DMS79 treated with DMSO at 0.1 percent for 48 hours (cell line): ENCODE measurements at regions not wholly inside any gene's neighbourhood (a gene's known extent, or its start where the extent isn't known, plus 50 kb on each side); places are given as distances from the start of the nearest gene placed in this dataset.

Source experiments
- DNase-seq: peaks from one replicate; lab custom pipeline; 2025; lab: John Stamatoyannopoulos, UW

GRCh38 chr14:44010071-44010470 is 497.0 kb downstream of the FSCB start:
- no peak for DNase-seq

DNA sequence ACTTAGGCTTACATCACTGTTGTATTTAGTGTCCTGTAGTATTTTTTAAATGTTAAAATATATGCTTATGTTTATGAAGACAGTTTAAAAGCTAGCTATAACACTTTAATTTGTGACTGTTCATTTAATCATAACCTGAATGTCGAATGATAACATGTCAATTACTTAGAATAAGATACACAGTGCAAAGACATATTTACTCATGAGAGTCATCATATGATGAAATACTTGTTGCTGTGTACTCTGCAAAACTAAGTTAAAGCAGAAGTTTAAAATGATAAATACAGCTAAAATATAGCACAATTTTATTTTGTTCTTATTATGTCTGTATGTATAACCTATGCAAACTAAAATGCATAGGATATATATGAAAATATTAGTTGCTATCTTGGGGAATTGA is 497.4 kb downstream of the FSCB start:
- DNase-seq: no peak

GRCh38 chr14:43988989-43989388 is 518.1 kb downstream of the FSCB start:
- no peak for DNase-seq

GRCh38 chr14:43983721-43984120 is 523.4 kb downstream of the FSCB start:
- no peak for DNase-seq

- DNase-seq: no peak
Observed at GRCh38 chr14:43981135-43981768, 525.8 kb downstream of the FSCB start.

DNA sequence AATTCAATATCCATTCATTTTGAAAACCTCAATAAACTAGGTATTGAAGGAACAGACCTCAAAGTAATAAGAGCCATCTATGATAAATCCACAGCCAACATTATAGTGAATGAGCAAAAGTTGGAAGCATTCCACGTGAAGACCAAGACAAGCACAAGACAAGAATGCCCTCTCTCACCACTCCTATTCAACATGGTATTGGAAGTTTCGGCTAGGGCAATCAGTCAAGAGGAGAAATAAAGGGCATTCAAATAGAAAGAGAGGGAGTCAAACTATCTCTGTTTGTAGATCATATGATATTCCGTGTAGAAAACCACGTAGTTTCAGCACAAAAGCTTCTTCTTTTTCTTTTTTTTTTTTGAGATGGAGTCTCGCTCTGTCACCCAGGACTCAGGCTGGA is 550.3 kb downstream of the FSCB start:
- DNase-seq: no peak

- DNase-seq: no peak
Observed at GRCh38 chr14:43949400-43949799, 557.7 kb downstream of the FSCB start.

DNA sequence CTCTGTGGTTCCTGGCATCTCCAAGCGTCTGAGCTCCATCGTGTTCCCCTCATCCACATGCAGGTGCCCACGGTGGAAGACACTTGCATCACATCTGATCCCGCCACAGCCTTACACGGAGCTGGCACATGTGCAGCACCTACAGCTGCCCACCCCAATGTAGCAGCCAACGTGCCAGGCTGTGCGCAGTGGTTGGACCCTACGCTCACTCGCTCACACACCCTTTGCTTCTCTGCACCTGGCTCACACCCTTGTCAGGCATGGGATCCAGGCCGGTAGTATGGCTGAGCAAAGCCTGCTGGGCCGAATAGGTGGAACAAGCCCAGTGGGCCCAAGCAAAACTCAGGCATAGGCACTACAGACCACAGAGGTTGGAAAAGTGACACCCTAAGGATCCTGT is 567.2 kb downstream of the FSCB start:
- DNase-seq: no peak

- no peak for DNase-seq
Observed at GRCh38 chr14:43938588-43939281, 568.3 kb downstream of the FSCB start.

DNA sequence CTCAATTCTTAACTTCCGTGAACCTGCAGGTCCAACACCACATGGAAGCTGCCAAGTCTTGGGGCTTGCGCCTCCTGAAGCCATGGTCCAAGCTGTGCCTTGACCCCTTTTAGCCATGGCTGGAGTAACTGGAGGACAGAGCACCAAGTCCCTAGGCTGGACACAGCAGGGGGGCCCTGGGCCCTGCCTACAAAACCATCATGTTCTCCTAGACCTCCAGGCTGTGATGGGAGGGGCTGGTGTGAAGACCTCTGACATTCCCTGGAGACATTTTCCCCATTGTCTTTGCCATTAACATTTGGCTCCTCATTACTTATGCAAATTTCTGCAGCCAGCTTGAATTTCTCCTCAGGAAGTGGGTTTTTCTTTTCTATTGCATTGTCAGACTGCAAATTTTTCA is 570.1 kb downstream of the FSCB start:
- DNase-seq: no peak

- no peak for DNase-seq
Observed at GRCh38 chr14:43934102-43934501, 573.0 kb downstream of the FSCB start.

GRCh38 chr14:43914041-43914693 is 592.9 kb downstream of the FSCB start:
- no peak for DNase-seq

DNA sequence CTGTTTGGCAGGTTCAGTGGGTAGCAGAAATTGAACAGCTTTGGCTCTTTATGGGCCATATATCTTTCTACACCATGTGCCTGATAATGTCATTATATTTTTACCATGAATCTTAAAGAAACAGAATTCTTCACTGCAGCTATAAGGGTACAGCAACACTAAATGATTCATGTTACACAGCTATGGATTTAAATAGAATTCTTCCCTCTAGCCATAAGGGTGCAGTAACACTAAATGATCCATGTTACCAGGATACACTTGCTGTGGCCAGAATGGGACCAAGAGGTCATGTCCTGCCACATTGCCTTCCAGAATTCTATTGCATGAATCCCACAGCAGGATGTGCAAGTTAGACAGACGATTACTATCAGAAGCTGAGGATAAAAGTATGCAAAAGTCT is 603.9 kb downstream of the FSCB start:
- DNase-seq: peak; percentile 28

GRCh38 chr14:43901911-43902673 is 605.0 kb downstream of the FSCB start:
- DNase-seq: peak; percentile 90

DNA sequence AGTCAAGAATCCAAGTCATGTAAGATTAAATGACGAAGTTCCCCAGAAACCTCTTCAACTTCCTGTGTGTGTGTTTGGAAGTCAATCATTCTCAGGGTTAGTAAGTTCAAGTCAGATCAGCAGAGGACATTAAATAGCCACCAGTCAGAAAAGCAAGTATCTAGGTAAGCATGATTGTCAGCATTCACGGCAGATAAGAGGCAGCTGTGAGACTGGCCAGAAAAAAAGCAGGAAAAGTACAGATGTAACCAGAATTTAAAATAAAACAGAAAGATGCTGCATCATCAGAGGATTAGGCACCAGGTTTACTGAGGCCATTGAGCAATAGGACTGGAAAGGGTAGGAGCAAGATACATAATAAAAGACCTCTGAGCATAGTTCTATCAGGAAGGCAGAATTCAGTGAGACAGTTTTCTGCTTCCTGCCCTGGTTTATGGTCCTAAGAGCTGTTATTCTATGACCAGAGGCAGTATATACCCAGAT is 606.9 kb downstream of the FSCB start:
- no peak for DNase-seq

DNA sequence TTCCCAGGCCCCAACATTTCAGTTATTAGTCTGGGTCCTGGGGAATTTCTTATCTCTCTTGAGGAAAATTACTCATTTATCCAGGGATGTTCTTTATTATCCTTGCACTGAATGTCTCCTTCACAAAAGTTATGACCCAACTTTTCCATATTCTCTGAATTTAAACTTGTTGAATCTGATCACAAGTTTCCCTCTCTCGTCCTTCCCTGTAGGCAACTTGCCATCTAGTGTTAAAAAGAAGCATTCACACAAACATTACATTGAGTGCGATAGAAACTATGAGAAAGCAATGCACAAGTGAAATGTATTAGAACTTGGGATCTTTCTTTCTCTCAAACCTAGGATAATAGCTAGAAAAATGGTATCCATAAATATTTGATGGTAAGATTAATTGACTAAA is 608.4 kb downstream of the FSCB start:
- DNase-seq: no peak

GRCh38 chr14:43896044-43896443 is 611.0 kb downstream of the FSCB start:
- DNase-seq: no peak

GRCh38 chr14:43894534-43894933 is 612.5 kb downstream of the FSCB start:
- no peak for DNase-seq

DNA sequence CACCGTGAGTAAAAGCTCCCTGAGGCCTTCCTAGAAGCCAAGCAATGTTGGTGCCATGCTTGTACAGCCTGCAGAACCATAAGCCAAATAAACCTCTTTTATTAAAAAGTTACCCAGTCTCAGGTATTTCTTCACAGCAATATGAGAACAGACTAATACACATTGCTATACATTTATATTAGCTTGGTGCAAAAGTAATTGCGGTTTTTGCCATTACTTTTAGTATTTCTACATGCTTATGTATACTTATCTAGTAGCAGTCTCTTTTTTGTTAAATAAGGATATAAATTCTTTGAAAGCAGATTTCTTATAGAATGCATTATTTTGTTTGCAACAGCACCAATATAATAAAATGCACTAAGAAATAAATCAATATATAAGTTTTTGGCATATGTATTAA is 619.6 kb downstream of the FSCB start:
- no peak for DNase-seq

- no peak for DNase-seq
Observed at GRCh38 chr14:43877351-43877960, 629.6 kb downstream of the FSCB start.

GRCh38 chr14:43872752-43873655 is 634.1 kb downstream of the FSCB start:
- DNase-seq: no peak
